HG03175 (cell line): ENCODE measurements at regions not wholly inside any gene's neighbourhood (a gene's known extent, or its start where the extent isn't known, plus 50 kb on each side); places are given as distances from the start of the nearest gene placed in this dataset.
"Not testable (repeated sequence)": the region's sequence is repeated elsewhere in the genome, so short reads cannot be mapped to it uniquely, and the experiment has no call there.

Experiments used
- ATAC-seq: cut with Tn5 transposase; IDR thresholded peaks from one replicate; pipeline ENCODE4 v1.9.1; 2021; ENCODE audit warnings: mild to moderate bottlenecking, moderate library complexity; ENCODE audit not compliant: unreplicated experiment

DNA sequence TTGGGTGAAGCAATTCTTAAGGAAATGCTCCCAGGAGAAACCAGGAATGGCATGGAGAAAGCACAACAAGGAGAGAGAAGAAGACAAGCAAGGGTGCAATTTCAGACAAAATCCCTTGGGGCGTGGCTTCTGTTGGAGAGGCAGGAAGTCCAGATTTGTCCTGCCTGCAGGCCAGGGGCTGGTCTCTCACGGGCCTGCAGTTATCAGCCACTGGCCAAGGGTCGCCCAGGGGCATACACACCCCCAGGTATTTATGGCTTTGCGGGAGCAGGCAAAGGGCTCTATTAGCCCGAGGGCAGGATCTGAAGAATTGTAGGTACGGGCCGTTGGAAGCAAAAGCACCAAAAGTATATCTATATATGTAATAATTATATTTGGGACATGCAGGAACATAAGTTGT lies 87.7 kb downstream of the IYD start:
- no peak for ATAC-seq

DNA sequence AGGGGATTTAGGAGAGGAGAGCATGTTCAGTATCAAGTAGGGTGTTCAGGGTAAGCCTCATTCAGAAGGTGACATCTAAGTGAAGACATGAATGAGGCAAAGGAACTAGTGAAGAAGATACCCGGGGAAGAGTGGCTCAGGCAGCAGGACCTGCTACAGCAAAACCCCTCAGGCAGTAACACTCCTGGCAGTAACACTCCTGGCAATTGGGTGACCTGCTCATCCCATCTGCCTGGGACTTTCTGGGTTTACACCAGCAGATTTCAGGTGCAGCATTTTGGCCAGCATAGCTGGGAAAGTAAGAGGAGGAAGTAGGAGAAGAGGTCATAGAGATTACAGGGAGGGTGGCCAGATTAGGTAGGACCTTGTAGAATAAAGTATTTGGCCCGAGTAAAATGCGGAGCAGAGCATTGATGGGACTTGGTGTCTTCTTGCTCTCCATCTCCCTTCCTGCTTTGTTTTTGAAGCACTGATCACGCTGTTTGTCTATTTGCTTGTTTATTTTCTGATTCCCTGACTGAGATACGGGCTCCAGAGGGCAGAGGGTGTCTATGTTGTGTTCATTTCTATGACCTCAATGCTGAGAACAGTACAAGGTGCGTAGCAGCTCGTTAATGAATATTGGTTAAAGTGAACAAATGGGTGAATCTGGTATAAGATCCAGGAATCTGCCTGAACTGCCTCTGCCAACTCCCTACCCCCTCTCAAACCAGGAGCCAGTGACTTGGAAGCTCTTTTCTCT lies 88.3 kb downstream of the IYD start:
- ATAC-seq = no peak

DNA sequence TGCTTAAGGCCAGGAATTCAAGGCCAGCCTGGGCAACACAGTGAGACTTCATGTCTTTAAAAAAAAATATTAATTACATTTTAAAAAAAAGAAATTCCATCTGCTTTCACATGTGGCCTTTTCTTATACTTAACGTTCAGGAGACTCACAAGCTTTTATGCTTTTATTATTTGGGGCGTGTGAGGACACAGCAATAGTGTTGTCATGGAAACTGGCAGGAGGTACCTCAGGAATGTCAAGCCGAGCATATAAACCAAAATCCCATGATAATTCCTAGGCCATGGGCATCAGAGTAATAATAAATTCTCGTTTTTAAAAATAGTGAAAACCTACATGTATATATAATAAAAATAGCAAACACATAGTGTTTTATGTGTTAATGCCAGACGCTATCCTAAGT lies 89.8 kb downstream of the IYD start:
- ATAC-seq = no peak

DNA sequence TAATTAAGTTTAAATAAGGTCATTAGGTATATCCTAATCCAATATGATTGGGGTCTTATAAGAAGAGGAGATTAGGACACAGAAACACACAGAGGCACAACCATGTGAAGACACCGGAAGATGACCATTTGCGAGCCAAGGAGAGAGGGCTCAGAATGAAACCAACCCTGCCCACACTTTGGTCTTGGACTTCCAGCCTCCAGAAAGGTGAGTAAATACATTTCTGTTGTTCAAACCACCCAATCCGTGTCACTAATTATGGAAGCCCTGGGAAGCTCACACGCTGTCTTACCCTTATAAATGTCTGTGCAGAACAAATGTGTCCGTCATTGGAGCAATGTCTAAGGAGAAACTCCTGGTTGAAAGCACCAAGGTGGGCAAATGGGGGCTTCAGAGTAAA lies 95.0 kb downstream of the IYD start:
- no peak for ATAC-seq

DNA sequence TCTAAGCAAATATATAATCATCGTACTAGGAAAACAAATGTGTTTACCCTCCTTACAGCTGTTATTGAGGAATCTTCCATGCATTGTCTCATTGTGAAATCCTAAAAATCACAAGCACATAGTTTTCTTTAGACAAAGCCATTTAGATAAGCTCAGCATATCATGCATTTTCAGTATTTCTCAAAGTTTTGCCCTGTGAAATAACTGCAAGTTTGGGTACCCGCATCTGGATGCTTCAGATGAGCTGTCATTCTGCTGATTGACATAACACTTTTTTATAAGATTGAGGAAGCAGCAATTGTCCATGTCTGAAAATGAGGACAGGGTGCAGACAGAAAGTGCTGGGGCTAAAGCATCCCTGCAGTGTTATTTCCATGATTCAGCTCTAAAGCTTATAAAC lies 96.2 kb downstream of the IYD start:
- no peak for ATAC-seq

DNA sequence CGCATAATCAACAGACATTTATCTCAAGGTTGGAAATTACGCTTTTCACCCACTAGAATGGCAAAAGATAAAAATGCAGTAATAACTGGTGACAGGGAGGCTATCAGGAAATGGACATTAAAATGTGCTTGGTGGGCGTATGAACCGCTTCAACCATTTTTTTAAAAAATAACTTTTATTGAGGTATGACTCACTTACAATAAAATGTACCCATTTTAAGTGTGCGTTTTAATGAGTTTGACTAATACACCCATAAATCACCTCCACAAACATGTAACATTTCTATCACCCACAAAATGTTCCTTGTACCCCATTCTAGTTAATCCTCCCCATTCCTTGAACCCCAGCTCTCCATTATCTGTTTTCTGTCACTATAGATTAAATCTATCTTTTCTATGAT lies 96.8 kb downstream of the IYD start:
- ATAC-seq = no peak

DNA sequence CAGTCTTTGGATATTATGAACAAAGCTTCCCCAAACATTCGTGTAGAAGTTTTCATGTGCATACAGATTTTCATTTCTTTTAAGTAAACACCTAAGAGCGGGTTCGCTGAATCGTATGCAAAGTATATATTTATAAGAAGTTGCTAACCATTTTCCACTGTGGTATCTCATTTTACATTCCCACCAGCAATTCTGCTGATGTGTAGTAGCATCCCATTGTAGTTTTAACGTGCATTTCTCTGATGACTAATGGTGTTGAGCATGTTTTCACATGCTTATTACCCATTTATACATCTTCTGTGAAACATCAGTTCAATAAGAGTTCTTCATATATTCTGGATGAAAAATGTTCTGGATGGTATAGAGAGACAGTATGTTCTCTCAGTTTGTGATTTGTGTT lies 97.4 kb downstream of the IYD start:
- ATAC-seq = no peak

DNA sequence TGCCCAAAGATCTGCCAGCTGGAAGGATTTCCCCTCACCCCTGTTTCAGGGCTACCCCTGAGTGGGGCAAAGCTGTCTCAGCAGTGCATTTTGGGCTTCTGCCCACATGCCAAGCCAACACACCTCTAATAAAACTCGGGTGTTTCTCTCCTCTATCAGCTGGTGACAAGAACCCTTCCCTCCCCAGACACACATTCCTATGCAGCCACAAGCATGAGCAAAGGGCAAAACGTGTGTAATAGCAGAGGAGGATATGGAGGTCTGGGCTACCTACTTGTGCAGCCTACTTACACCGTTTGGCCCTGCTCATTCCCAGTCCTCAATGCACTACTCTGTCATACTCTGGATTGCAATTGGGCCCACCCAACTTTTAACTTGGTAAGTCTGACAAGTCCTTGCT lies 101.3 kb downstream of the IYD start:
- no peak for ATAC-seq

DNA sequence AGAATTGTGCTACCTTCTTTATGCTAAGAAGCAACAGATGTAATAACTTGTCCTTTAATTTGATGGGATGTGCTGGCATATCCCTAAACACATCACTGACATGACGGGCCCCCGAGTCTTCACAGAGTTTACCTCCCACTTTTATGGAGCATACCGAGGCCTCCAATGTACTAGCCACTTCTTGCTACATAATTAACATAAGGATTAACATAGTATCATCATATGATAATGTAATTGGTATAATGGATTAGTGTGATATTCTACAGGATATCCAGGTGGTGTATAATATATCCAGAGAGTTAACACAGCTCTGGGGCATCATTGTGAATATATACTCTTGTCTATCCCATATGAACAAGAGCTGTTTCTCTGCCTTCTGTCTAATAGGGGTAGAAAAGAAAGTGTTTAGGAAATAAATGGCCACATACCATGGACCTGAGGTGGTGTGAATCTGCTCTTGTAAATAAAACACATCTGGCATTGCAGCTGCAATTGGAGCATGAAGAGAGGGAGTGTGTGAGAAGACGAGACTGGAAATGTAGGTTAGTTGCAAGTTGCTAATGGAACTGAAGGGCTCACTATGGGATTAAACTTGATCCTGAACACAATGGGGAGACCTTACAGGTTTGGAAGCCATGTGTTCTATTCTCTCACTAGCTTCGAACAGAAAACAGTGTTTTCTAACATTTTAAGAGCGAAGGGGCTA lies 102.3 kb downstream of the IYD start:
- ATAC-seq = no peak

DNA sequence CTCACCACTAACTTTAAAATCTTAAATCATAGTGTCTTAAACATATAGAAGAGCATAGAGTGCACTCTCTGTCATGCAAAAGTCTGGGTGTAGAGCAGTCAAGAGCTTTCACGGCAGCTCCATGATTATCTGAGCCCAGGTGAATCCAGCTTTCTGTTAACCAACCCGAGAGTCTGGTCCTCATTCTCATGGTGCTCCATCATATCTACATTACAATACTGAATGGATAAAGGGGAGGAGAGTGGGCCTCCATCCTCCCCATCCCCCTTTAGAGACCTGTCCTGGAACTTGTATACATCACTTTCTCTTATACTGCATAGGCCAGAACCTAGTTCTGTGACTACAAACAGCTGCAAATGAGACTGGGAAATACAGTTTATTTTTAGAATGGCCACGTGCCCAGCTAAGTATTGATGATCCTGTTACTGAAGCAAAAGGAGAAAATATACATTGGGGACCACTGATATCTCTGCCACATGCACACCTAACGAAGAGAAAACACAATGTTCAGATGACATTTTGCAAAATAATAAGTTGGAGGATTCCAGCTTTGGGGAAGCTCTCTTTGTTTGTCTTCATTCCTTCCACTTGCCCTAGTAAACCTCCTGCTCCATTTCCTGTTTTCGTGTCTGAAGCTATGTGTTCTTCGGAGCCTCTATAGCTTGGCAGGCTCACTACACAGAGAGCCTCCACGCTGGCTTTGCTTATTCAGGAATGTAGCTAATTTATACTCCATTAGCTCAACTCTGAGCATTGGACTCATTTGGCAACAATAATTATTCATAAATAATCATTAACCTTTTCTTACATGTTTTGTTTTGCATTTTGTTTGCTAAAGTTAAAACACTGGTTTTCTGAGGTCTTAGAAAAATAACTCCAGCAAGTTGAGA lies 110.1 kb downstream of the IYD start:
- ATAC-seq = no peak

DNA sequence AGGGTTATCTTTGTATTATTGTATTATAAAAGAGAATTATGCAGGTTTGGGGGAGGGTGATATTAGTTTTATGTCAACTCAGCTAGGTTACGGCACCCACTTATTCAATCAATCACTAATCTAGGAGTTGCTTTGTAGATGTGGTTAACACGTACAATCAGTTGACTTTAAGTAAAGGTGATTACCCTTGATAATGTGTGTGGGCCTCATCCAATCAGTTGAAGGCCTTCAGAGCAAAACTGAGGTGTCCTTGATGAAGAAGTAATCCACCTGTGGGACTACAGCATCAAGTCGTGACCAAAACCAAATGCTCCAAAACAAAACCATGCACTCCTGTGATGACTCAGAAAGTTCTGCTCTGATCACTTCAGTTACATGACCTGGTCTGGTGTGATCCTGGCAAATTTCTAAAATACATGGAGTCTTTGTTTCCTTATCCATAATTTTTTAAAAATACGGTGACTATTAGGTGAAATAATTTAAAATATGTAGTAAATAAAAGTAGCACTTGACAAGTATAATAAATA lies 114.1 kb downstream of the IYD start:
- ATAC-seq = no peak

DNA sequence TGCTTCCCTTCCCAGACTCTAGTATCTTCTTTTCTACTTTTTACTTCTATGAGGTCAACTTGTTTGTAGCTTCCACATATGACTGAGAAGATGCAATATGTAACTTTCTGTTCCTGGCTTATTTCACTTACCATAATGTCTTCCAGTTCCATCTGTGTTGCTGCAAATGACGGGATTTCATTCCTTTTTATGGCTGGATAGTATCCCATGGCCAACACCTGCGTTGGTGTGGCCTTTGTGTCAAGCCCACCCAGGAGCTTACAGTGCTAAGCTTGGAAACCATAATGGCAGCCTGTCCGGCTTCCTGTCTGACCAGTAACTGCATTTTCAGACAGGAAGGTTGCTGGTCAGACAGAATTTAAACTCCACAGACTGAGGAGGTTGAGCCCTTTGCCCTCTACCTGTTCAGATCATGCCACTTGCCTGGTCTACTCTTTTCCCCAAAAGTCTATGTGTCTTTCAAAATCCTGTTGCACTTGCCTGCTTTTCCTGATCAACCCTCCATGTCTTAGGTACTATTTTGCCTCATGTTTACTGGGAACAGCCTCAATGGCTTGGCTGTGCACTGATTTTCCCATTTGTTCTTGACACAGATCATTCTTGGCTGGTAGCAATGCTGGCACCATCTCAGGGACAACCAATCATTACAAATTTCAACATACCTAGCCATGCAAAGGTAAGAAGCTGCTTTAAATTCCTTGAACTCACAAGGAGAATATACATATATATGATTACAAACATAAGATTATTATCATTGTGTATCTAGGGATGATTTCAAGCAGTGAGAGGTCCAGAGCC lies 114.3 kb upstream of the PLEKHG1 start:
- ATAC-seq = no peak

DNA sequence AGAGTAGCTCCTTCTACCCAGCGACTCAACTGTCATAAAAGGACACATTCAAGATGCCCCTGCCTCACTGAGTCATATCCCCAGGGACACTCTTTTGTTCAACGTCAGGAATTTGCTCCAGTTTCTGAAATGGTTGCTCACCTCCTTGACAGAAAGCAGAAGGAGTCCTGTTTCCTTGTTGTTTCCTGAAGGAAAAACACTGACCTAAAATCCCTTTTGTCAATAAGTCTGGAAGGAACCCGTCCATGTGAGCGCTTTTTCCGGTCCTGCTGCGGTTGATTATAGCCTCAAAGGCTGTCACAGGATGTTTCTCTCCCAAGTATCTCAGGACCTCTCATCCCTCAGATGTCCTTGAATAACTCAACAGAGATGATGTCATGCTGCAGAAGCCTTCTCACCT lies 113.6 kb upstream of the PLEKHG1 start:
- no peak for ATAC-seq

DNA sequence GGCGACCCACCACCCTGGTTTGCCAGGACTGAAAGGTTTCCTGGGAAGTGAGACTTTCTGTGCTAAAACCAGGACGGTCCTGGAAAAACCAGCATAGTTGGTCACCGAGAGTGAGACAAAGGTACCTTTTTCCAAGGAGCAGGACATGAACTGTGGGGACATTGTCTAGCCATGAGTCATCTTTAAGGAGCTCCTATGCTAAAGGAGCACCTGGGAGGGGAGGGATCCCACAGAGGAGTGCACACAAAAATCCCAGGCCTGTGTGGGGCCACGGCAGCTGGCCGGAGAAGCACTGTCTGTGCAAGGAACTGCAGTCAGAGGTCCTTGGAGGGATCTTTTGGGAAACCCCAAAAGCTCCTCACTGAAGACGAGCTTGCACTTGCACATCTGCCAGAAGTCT lies 109.1 kb upstream of the PLEKHG1 start:
- no peak for ATAC-seq

DNA sequence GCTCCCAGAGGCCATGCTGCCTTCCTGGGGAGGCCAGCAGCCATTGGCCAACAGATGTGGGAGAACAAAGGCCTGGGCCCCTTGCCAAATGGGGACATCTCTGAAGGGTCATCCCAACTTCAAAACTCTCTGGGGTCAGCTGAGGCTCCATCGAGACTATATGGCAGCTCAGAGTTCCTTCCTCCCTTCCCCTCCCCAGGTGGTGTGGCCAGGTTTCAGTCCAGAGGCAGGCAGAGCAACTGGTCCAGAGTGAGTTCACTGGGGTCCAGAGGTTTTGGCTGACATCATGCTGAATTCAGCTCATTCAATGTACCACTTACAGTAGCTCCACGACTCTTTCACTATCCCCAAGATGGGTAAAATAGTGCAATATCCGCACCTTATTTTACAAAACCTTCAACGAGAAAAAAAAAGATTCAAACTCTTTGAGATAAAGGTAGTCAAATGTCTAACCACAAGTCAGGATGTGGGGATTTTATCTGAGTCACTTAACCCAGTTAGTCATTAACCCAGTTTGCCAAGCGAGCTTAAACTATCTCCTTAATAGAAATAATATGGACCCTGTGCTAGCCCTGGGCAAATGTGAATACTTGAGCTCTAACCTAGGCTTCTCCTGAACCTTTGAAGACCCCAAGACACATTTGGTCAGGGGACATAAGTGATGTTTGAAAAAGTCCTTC lies 108.4 kb upstream of the PLEKHG1 start:
- peak; percentile 91 for ATAC-seq

DNA sequence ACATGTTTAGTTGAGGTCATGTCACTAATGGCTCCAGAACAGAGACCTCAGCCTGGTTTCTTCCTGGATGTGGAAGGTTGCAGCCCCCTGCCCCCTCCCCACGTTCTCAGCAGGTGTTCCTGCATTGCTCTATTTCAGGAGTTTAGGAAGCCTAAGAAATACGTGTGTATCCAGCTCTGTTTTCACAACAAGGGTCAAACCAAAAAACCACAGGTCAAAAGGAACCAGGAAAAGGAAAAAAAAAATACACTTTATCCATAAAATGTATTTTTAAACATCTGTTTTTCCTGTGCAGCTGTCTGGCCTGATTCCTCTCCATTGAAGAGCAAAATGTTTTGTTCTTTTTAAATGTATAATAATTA lies 107.9 kb upstream of the PLEKHG1 start:
- peak; percentile 11 for ATAC-seq

DNA sequence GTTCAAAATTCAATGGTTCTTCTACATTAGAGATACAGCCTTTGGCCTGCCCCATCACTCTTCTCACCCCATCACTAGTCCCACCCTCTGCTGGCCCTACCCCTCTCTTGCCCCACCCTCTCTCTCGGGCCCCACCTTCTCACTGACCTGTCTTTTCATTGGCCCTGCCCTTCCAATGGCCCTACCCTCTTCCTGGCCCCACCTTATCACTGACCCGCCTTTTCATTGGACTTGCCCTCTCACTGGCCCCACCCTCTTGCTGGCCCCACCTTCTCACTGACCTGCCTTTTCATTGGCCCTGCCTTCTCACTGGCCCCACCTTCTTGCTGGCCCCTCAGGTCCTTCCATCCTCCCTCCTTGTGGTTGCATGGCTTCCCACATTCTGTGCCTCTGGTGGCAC lies 107.2 kb upstream of the PLEKHG1 start:
- ATAC-seq = no peak

DNA sequence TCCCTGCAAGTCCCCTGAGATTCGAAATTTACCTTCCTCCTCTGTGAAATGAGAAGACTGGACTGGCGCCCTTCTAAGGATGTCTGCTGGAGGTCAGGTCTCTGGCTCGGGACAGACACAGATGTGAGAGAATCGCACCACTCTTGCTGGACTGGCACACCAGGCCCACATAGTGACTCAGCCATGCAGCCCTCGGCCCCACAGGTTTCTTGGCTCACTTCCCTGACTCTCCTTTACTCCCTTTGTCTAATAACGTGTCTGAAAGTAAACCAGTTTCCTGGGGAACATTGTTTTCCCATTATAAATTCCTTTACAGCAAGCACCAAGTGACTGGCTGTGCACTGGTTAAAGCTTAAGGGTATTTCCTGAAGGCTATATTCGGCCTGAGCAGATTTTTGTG lies 106.7 kb upstream of the PLEKHG1 start:
- ATAC-seq = no peak

DNA sequence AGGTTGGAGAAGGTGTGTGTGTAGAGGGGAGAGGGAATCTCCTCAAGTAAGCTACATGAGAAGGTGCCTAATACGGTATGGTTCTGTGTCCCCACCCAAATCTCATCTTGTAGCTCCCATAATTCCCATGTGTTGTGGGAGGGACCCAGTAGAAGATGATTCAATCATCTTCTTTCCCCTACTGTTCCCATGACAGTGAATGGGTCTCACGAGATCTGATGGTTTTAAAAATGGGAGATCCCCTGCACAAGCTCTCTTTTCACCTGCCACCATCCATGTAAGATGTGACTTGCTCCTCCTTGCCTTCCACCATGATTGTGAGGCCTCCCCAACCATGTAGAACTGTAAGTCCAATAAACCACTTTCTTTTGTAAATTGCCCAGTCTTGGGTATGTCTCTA lies 106.1 kb upstream of the PLEKHG1 start:
- ATAC-seq = not testable (repeated sequence)

DNA sequence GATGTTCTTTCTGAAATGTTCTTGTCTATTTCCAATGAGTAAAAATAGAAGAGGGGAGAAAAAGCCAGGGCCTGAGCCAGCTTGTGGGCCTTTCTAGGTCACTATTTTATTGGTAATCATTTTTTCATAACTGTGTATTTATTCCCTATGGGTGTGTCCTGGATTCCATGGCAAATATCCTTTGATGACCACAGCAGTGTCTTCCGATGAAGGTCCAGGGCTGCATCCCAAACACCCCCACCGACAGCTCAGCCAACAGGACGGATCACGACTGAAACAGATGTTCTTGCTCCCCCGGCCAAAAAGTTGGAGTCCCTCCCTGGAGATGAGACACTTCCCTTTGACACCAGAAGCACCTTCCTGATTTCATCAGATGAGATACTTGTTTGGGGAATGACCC lies 105.4 kb upstream of the PLEKHG1 start:
- ATAC-seq = no peak
